SK-N-SH (cell line): ENCODE measurements at regions not wholly inside any gene's neighbourhood (a gene's known extent, or its start where the extent isn't known, plus 50 kb on each side); places are given as distances from the start of the nearest gene placed in this dataset.

Source experiments
- CTCF ChIP-seq: fragments of 200-600 bp; sonication (generic); IDR thresholded peaks from 2 replicates; pipeline ENCODE4 v1.6.1; 2017; ENCODE audit warnings: antibody characterized with exemption, mild to moderate bottlenecking, moderate library complexity
- EP300 ChIP-seq, 2 experiments: IDR thresholded peaks; 2 replicates each; pipeline versions ENCODE4 v1.4.0 to v1.6.1; 2012; ENCODE audit warnings: borderline replicate concordance in 1 of 2, low read depth in 1 of 2, low read length in 1 of 2
- JUND ChIP-seq: IDR thresholded peaks from 2 replicates; pipeline ENCODE4 v1.4.0; 2012
- MAX ChIP-seq: IDR thresholded peaks from 2 replicates; pipeline ENCODE4 v1.4.0; 2012; ENCODE audit warnings: low read depth
- PBX3 ChIP-seq: IDR thresholded peaks from 2 replicates; pipeline ENCODE4; 2012
- POLR2AphosphoS5 ChIP-seq: IDR thresholded peaks from 2 replicates; pipeline ENCODE4 v1.6.1; 2012; ENCODE audit warnings: low read depth, low read length
- REST ChIP-seq: IDR thresholded peaks from 2 replicates; pipeline ENCODE4 v1.6.1; 2012; ENCODE audit warnings: mild to moderate bottlenecking, low read depth, low read length, moderate library complexity
- RFX5 ChIP-seq: IDR thresholded peaks from 2 replicates; pipeline ENCODE4 v1.6.1; 2012; ENCODE audit warnings: mild to moderate bottlenecking, improper control_type of control experiment, low read length
- SMC3 ChIP-seq: IDR thresholded peaks from 2 replicates; pipeline ENCODE4 v1.6.1; 2012; ENCODE audit warnings: low read depth, low read length, improper control_type of control experiment
- TCF12 ChIP-seq: IDR thresholded peaks from 2 replicates; pipeline ENCODE4 v1.4.0; 2012
- USF2 ChIP-seq: fragments of 150-350 bp; IDR thresholded peaks from 2 replicates; pipeline ENCODE4 v1.6.1; 2017; ENCODE audit warnings: antibody characterized with exemption, low read length, low read depth, borderline replicate concordance

GRCh38 chr1:204751480-204751879 lies 65.9 kb upstream of the LRRN2 start:
- TF ChIP-seq REST (no peak), JUND (no peak), PBX3 (no peak), CTCF (no peak), TCF12 (no peak), RFX5 (no peak), EP300 (IDR thresholded peaks at IDR 0.05; ENCODE audit: borderline replicate concordance in 1 of 2, low read depth in 1 of 2, low read length in 1 of 2) (no peak), SMC3 (no peak), MAX (no peak), USF2 (no peak), POLR2AphosphoS5 (no peak)
